Panc1 (cell line): ENCODE measurements at regions not wholly inside any gene's neighbourhood (a gene's known extent, or its start where the extent isn't known, plus 50 kb on each side); places are given as distances from the start of the nearest gene placed in this dataset.

ENCODE experiments used
- ATAC-seq: fragments of 200-7000 bp; cut with Tn5 transposase; 2 replicates; pipeline ENCODE4 v1.9.1; 2020; ENCODE audit warnings: mild to moderate bottlenecking, moderate library complexity
- BruUV-seq: library from RNA; stranded (reverse); fragments of 400-500 nt; replicated peaks from 2 replicates; lab custom pipeline; 2021; lab: Mats Ljungman, UMichigan
- CTCF ChIA-PET: fragments of 300-600 bp; sonication (Branson Sonifier 250); formaldehyde crosslinking; loops from one replicate; lab custom pipeline; 2022; ENCODE audit warnings: antibody characterized with exemption; lab: Charles Lee
- POLR2A ChIA-PET: fragments of 300-600 bp; sonication (Branson Sonifier 250); formaldehyde crosslinking; loops from one replicate; lab custom pipeline; 2022; ENCODE audit warnings: antibody characterized with exemption; lab: Charles Lee
- DNase-seq: peaks from one replicate; pipeline ENCODE4 v3.0.0-alpha.2; 2010; ENCODE audit warnings: low read depth, low spot score
- H3K27ac ChIP-seq: 2 replicates; pipeline ENCODE4 v1.5.1; 2011; ENCODE audit warnings: mild to moderate bottlenecking, low read length, inconsistent platforms
- H3K27me3 ChIP-seq: fragments of 200-500 bp; sonication (Bioruptor generic); 2 replicates; pipeline ENCODE4 v1.6.0; 2014; ENCODE audit warnings: low read length, inconsistent platforms; ENCODE audit not compliant: control insufficient read depth, insufficient read depth
- H3K36me3 ChIP-seq: fragments of 200-500 bp; sonication (Bioruptor generic); 2 replicates; pipeline ENCODE4 v1.5.1; 2014; ENCODE audit warnings: inconsistent platforms, mild to moderate bottlenecking, low read length, moderate library complexity; ENCODE audit not compliant: control insufficient read depth, insufficient read depth
- H3K4me1 ChIP-seq: 2 replicates; pipeline ENCODE4 v1.5.1; 2011; ENCODE audit warnings: inconsistent platforms, mild to moderate bottlenecking, low read length, moderate library complexity; ENCODE audit not compliant: control insufficient read depth, insufficient read depth
- H3K4me3 ChIP-seq, 2 experiments: 2 replicates each; pipeline ENCODE4 v1.5.1; 2011 to 2012; ENCODE audit warnings: low read depth in 2 of 2, low read length in 2 of 2, mild to moderate bottlenecking in 2 of 2, inconsistent platforms in 1 of 2, moderate library complexity in 1 of 2
- H3K9me3 ChIP-seq: fragments of 200-500 bp; sonication (Bioruptor generic); 2 replicates; pipeline ENCODE4 v1.5.1; 2014; ENCODE audit warnings: low read depth, mild to moderate bottlenecking, inconsistent platforms, low read length, moderate library complexity; ENCODE audit not compliant: control insufficient read depth, insufficient read depth
- POLR2AphosphoS5 ChIP-seq: IDR thresholded peaks from 2 replicates; pipeline ENCODE4 v1.6.1; 2012; ENCODE audit warnings: mild to moderate bottlenecking, low read depth, low read length, moderate library complexity
- REST ChIP-seq, 2 experiments: IDR thresholded peaks; 2 replicates each; pipeline ENCODE4 v1.6.1; 2011 to 2012; ENCODE audit warnings: low read depth in 2 of 2, control low read depth in 1 of 2, low read length in 1 of 2, mild to moderate bottlenecking in 1 of 2, moderate library complexity in 1 of 2; ENCODE audit not compliant: insufficient read depth in 1 of 2
- SIN3A ChIP-seq: IDR thresholded peaks from 2 replicates; pipeline ENCODE4 v1.6.1; 2012; ENCODE audit warnings: low read depth, mild to moderate bottlenecking, low read length, moderate library complexity, borderline replicate concordance; ENCODE audit not compliant: insufficient read depth
- TCF7L2 ChIP-seq: IDR thresholded peaks from 2 replicates; pipeline ENCODE4 v1.6.1; 2011; ENCODE audit warnings: mild to moderate bottlenecking, low read depth, low read length, inconsistent platforms
- in situ Hi-C: cut with HindIII; loops from 2 replicates; pipeline ENCODE4 v1.10.0; 2016; ENCODE audit warnings: low sequenced_read_pairs, low pct_unique_long_range_greater_than_20kb
- intact Hi-C: fragments of 100-400 bp; cut with micrococcal nuclease; formaldehyde crosslinking; loops from one replicate; pipeline ENCODE4 v1.10.0; 2022; ENCODE audit not compliant: unreplicated experiment
- TF ChIP-seq, protein P1 (sequence below): fragments of 450-650 bp; IDR thresholded peaks from 2 replicates; pipeline ENCODE4 v1.5.1; 2017; ENCODE audit warnings: mild to moderate bottlenecking

- no peaks in the 10 kb centered on the region for H3K27me3 ChIP-seq
- in situ Hi-C loops, result no loop called here
- ChIA-PET CTCF (no interaction called here), POLR2A (no interaction called here)
- no TSS peak for BruUV-seq
- no peaks in the 10 kb centered on the region; the same call in 1 of the 2 replicates for H3K9me3 ChIP-seq
- ATAC-seq (no peak), DNase-seq (no peak)
- H3K27ac ChIP-seq, result no peak overlapping the region
- H3K4me3 ChIP-seq, result no peak overlapping the region
- no peaks in the 10 kb centered on the region for H3K4me1 ChIP-seq
- intact Hi-C loops, result no loop called here
- TF ChIP-seq SIN3A (no peak), TCF7L2 (no peak), REST (IDR thresholded peaks at IDR 0.05; ENCODE audit: insufficient read depth in 1 of 2, low read depth in 2 of 2, low read length in 1 of 2) (no peak), POLR2AphosphoS5 (no peak)
- TF ChIP-seq, protein P1, sequence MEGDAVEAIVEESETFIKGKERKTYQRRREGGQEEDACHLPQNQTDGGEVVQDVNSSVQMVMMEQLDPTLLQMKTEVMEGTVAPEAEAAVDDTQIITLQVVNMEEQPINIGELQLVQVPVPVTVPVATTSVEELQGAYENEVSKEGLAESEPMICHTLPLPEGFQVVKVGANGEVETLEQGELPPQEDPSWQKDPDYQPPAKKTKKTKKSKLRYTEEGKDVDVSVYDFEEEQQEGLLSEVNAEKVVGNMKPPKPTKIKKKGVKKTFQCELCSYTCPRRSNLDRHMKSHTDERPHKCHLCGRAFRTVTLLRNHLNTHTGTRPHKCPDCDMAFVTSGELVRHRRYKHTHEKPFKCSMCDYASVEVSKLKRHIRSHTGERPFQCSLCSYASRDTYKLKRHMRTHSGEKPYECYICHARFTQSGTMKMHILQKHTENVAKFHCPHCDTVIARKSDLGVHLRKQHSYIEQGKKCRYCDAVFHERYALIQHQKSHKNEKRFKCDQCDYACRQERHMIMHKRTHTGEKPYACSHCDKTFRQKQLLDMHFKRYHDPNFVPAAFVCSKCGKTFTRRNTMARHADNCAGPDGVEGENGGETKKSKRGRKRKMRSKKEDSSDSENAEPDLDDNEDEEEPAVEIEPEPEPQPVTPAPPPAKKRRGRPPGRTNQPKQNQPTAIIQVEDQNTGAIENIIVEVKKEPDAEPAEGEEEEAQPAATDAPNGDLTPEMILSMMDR, result no peak
- H3K36me3 ChIP-seq, result no peaks in the 10 kb centered on the region
Observed at GRCh38 chr6:54440549-54440948, 132.3 kb downstream of the TINAG start.

- no peak overlapping the region for H3K4me3 ChIP-seq
- H3K36me3 ChIP-seq, result no peaks in the 10 kb centered on the region
- DNase-seq, result no peak
- no peak overlapping the region for H3K27ac ChIP-seq
- ATAC-seq, result no peak
- in situ Hi-C loops, result no loop called here
- H3K4me1 ChIP-seq, result no peaks in the 10 kb centered on the region
- H3K27me3 ChIP-seq, result no peaks in the 10 kb centered on the region
- TF ChIP-seq, protein P1, result no peak
- intact Hi-C loops, result no loop called here
- CTCF ChIA-PET, result no interaction called here
- H3K9me3 ChIP-seq, result no peaks in the 10 kb centered on the region; the same call in 1 of the 2 replicates
- BruUV-seq, result no TSS peak
- POLR2A ChIA-PET, result no interaction called here
Observed at GRCh38 chr6:54441020-54441419, 132.8 kb downstream of the TINAG start.
